Stomach (tissue), 8 donors: ENCODE measurements at regions not wholly inside any gene's neighbourhood (a gene's known extent, or its start where the extent isn't known, plus 50 kb on each side); places are given as distances from the start of the nearest gene placed in this dataset.
"Not testable (repeated sequence)": the region's sequence is repeated elsewhere in the genome, so short reads cannot be mapped to it uniquely, and the experiment has no call there.

Experiments
- DNase-seq, 2 donors: peaks; one replicate each; pipeline versions ENCODE4 v3.0.0 to v3.0.0-alpha.2; 2013 to 2019
- H3K27ac ChIP-seq, 5 donors: fragments of 200-600 bp in 4 of 5; sonication (generic) in 4 of 5; one replicate each; pipeline ENCODE4 v1.5.1; 2013 to 2019; ENCODE audit warnings: mild to moderate bottlenecking in 1 of 5, moderate library complexity in 1 of 5
- H3K27me3 ChIP-seq, 3 donors: fragments of 200-600 bp; sonication (generic); one replicate each; pipeline ENCODE4 v1.5.1; 2017 to 2019; ENCODE audit warnings: mixed run types in 1 of 3
- H3K36me3 ChIP-seq, 4 donors: fragments of 200-600 bp; sonication (generic); 1 replicate in 3 of 4; 2 replicates in 1 of 4; pipeline ENCODE4 v1.5.1; 2016 to 2019
- H3K4me1 ChIP-seq, 4 donors: fragments of 200-600 bp; sonication (generic); one replicate each; pipeline ENCODE4 v1.5.1; 2016 to 2019
- H3K4me3 ChIP-seq, 4 donors: fragments of 200-600 bp; sonication (generic) in 3 of 4; one replicate each; pipeline ENCODE4 v1.5.1; 2016 to 2019; ENCODE audit warnings: mild to moderate bottlenecking in 1 of 4
- H3K9me3 ChIP-seq, 4 donors: fragments of 200-600 bp; sonication (generic); one replicate each; pipeline ENCODE4 v1.5.1; 2016 to 2019
- EP300 ChIP-seq: sonication (generic); formaldehyde crosslinking; IDR thresholded peaks from one replicate; pipeline ENCODE4 v1.6.1; 2017; ENCODE audit warnings: antibody characterized with exemption
- POLR2A ChIP-seq, 4 donors: fragments of 450-650 bp; IDR thresholded peaks; one replicate each; pipeline ENCODE4 v1.6.1; 2016; ENCODE audit warnings: antibody characterized with exemption in 4 of 4, control low read depth in 2 of 4, mild to moderate bottlenecking in 1 of 4, moderate library complexity in 1 of 4
- POLR2AphosphoS5 ChIP-seq, 3 donors: sonication (generic); formaldehyde crosslinking; IDR thresholded peaks; one replicate each; pipeline ENCODE4 v1.6.1; 2016; ENCODE audit warnings: antibody characterized with exemption in 3 of 3
- WGBS, 5 donors: extraction: QIAGEN DNeasy Blood & Tissue Kit in 3 of 5; methylation state at CpG; one replicate each; pipeline versions ENCODE4 v1.1.5 to v1.1.7; 2013 to 2018; 5-methylcytosine and 5-hydroxymethylcytosine counted together
- intact Hi-C: fragments of 100-400 bp; cut with DNase I; formaldehyde crosslinking; loops from one replicate; pipeline ENCODE4 v1.15.1; 2023; ENCODE audit warnings: low total_unique reads
- TF ChIP-seq, protein P1 (sequence below), 7 experiments: fragments of 450-650 bp in 4 of 7; fragments of 200-600 bp in 3 of 7; sonication (generic) in 3 of 7; IDR thresholded peaks; one replicate each; pipeline ENCODE4 v1.5.1; 2016 to 2019; ENCODE audit warnings: antibody characterized with exemption in 7 of 7, control low read depth in 2 of 7, mild to moderate bottlenecking in 1 of 7
- donor health status: healthy with polysubstance abuse.
- donor health status: Bipolar disorder and iron deficiency.
- donor health status: healthy.

DNA sequence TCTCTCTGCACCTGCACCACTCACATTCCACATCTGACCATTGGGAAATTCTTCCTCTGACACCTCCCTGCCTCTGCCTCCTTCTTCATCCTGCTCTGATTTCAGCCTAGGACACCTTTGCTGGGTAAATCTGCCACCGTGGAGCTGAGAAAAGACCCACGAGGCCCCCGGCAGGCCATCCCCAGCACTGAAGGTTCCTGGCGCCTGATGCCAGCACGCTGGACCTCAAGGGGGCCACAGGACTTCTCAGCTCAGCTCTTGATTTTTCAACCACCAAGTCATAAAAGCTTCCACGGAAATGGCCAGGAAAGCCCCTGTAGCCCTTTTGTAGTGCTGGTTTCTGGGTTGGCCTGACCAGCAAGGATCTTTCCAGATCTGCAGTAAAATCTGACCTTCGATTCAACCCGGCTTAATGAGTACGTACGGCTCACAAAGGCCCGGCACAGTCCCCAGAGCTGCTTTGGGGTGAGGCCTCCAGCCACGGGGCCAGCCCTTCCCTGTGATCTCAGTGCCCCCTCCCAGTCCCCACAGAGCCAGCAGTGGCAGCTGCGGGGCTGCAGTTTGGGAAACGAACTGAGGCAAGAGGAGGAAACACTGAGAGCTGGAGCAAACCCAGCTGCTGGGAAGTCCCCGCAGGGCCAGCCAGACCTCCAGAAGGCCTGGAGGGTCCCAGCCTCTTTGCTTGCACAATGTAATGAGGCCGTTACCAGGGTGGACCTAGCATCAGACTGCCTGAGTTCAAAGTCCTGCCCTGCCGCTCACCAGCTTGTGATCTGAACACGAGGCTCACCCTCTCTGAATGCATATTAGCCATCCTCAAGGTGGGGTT, 157.5 kb downstream of the BMP7 start:
- peaks cover 0 to 3% (median 0%) of the 10 kb centered on the region in 4 donors for H3K9me3 ChIP-seq
- TF ChIP-seq EP300: no peak
- TF ChIP-seq POLR2AphosphoS5 (IDR thresholded peaks at IDR 0.05): no peak
- TF ChIP-seq POLR2A (IDR thresholded peaks at IDR 0.05): no peak
- TF ChIP-seq, protein P1, sequence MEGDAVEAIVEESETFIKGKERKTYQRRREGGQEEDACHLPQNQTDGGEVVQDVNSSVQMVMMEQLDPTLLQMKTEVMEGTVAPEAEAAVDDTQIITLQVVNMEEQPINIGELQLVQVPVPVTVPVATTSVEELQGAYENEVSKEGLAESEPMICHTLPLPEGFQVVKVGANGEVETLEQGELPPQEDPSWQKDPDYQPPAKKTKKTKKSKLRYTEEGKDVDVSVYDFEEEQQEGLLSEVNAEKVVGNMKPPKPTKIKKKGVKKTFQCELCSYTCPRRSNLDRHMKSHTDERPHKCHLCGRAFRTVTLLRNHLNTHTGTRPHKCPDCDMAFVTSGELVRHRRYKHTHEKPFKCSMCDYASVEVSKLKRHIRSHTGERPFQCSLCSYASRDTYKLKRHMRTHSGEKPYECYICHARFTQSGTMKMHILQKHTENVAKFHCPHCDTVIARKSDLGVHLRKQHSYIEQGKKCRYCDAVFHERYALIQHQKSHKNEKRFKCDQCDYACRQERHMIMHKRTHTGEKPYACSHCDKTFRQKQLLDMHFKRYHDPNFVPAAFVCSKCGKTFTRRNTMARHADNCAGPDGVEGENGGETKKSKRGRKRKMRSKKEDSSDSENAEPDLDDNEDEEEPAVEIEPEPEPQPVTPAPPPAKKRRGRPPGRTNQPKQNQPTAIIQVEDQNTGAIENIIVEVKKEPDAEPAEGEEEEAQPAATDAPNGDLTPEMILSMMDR (IDR thresholded peaks at IDR 0.05): no peak
- DNase-seq: peak in 1 of 2 donors; percentile 78
- no peak overlapping the region for H3K4me3 ChIP-seq
- H3K36me3 ChIP-seq: no peaks in the 10 kb centered on the region
- H3K27me3 ChIP-seq: peaks cover 0 to 40% (median 0%) of the 10 kb centered on the region in 3 donors
- H3K4me1 ChIP-seq: no peaks in the 10 kb centered on the region
- WGBS, 5 donors: 23 to 37% (median 31%) methylated on average over 14 to 18 of the region's 18 CpGs
- no peak overlapping the region for H3K27ac ChIP-seq
- intact Hi-C loops: no loop called here

DNA sequence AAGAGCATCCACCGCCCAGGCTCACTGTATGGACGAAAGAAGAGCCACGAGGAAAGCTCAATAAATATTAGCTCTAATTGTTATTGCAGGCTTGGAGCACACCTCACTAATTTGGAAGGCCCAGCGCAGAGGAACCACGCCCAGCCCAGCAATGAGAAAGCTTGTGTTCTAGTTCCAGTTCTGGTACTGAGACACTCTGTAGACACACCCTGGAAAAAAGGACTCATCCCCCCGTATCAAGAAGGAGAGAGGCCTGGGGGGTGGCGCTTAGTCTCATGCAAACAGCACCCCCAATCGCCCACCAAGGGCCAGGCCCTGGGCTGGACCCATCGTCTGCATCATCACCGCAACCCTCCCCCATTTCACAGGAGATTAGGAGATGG, 156.9 kb downstream of the BMP7 start:
- Histone ChIP-seq H3K9me3 (peaks cover 0 to 3% (median 0%) of the 10 kb centered on the region in 4 donors), H3K27me3 (peaks cover 0 to 38% (median 0%) of the 10 kb centered on the region in 3 donors), H3K4me3 (no peak overlapping the region), H3K4me1 (no peaks in the 10 kb centered on the region), H3K27ac (no peak overlapping the region), H3K36me3 (no peaks in the 10 kb centered on the region)
- no peak for DNase-seq
- WGBS, 5 donors: 63 to 74% (median 67%) methylated on average over 8 to 10 of the region's 10 CpGs
- TF ChIP-seq POLR2A (IDR thresholded peaks at IDR 0.05) (no peak), POLR2AphosphoS5 (IDR thresholded peaks at IDR 0.05) (no peak), EP300 (no peak)
- TF ChIP-seq, protein P1 (IDR thresholded peaks at IDR 0.05): no peak
- intact Hi-C loops: no loop called here

DNA sequence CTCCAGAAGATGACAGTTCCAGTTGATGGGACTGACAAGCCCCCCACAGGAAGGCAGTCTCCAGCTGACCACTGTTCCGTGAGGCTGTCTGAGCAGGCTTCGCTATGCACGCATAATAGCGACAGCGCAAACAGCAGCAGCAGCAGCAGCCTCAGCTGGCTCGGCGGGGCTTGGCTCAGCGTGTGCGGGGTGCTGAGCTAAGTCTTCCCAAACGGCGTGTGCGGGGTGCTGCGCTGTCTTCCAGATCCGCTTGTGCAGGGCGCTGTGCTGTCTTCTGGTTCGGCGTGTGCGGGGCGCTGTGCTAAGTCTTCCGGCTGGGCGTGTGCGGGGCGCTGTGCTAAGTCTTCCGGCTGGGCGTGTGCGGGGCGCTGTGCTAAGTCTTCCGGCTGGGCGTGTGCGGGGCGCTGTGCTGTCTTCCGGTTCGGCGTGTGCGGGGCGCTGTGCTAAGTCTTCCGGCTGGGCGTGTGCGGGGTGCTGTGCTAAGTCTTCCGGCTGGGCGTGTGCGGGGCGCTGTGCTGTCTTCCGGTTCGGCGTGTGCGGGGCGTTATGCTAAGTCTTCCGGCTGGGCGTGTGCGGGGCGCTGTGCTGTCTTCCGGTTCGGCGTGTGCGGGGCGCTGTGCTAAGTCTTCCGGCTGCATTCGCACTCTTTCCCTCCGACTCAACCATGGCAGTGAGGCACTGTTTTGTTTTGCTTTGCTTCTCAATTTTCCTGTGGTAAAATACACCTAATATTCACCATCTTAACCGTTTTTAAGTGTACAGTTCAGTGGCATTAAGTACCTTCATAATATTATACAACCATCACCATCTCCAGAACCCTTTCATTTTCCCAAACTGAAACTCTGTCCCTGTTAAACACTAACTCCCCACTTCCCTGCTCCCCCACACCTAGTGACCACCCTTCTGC, 156.1 kb downstream of the BMP7 start:
- H3K27me3 ChIP-seq: peaks cover 0 to 41% (median 0%) of the 10 kb centered on the region in 3 donors
- 92 to 97% (median 94%) methylated on average over 22 to 54 of the region's 61 CpGs for WGBS, 5 donors
- H3K4me3 ChIP-seq, H3K36me3 ChIP-seq, H3K9me3 ChIP-seq, intact Hi-C loops, H3K4me1 ChIP-seq, H3K27ac ChIP-seq, DNase-seq: not testable (repeated sequence)

DNA sequence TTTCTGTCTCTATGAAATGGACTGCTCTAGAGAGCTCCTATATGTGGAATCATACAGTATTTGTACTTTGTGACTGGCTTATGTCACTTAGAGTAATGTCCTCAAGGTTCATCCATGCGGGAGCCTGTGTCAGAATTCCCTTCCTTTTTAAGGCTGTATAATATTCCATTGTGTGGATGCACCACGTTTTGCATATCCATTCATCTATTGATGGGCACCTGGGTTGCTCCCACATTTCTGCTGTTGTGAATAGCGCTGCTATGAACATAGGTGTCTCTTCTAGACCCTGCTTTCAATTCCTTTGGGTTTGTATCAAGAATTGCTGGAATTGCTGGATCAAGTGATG, 155.4 kb downstream of the BMP7 start:
- Histone ChIP-seq H3K36me3 (no peaks in the 10 kb centered on the region), H3K4me1 (no peaks in the 10 kb centered on the region), H3K9me3 (peaks cover 0 to 3% (median 0%) of the 10 kb centered on the region in 4 donors), H3K4me3 (no peak overlapping the region), H3K27me3 (peaks cover 0 to 44% (median 0%) of the 10 kb centered on the region in 3 donors), H3K27ac (no peak overlapping the region)
- no peak for DNase-seq
- intact Hi-C loops: no loop called here
- 74 to 87% (median 87%) methylated on average over 3 of the region's 3 CpGs for WGBS, 5 donors
- no peak for TF ChIP-seq POLR2A (IDR thresholded peaks at IDR 0.05)
- no peak for TF ChIP-seq POLR2AphosphoS5 (IDR thresholded peaks at IDR 0.05)
- no peak for TF ChIP-seq EP300
- TF ChIP-seq, protein P1 (IDR thresholded peaks at IDR 0.05): no peak
